B cell (primary cell): ENCODE measurements at regions not wholly inside any gene's neighbourhood (a gene's known extent, or its start where the extent isn't known, plus 50 kb on each side); places are given as distances from the start of the nearest gene placed in this dataset.

ENCODE experiments used
- ATAC-seq: fragments of 200-7000 bp; cut with Tn5 transposase; one replicate; pipeline ENCODE4 v1.10.0; 2021; ENCODE audit warnings: low read depth, mild to moderate bottlenecking, moderate number of reproducible peaks, moderate library complexity
- CTCF ChIA-PET: fragments of 350-600 bp; sonication (Branson Sonifier 250); formaldehyde crosslinking; loops from one replicate; lab custom pipeline; 2021; ENCODE audit warnings: antibody characterized with exemption, inconsistent platforms; lab: Charles Lee
- POLR2A ChIA-PET: fragments of 350-600 bp; sonication (Branson Sonifier 250); formaldehyde crosslinking; loops from one replicate; lab custom pipeline; 2021; ENCODE audit warnings: antibody characterized with exemption; lab: Charles Lee
- DNase-seq: peaks from one replicate; pipeline ENCODE4 v3.0.0; 2013
- H2AFZ ChIP-seq: 2 replicates; pipeline ENCODE4 v1.6.1; 2012; ENCODE audit warnings: mild to moderate bottlenecking, low read depth, low read length; ENCODE audit not compliant: insufficient read depth, poor library complexity, severe bottlenecking
- H3K27ac ChIP-seq, 2 donors: 1 replicate in 1 of 2; 2 replicates in 1 of 2; pipeline ENCODE4 v1.5.1; 2012 to 2013; ENCODE audit warnings: low read length in 2 of 2, mild to moderate bottlenecking in 2 of 2, moderate library complexity in 1 of 2
- H3K27me3 ChIP-seq, 4 experiments: fragments of 200-600 bp in 1 of 4; sonication (generic) in 1 of 4; replicated peaks in 1 of 4; 1 replicate in 2 of 4; 2 replicates in 2 of 4; pipeline versions ENCODE4 v1.6.1 to v1.7.0; 2013 to 2016; ENCODE audit warnings: low read length in 3 of 4, mild to moderate bottlenecking in 2 of 4, mixed read lengths in 1 of 4, moderate library complexity in 1 of 4; ENCODE audit not compliant: insufficient read depth in 4 of 4, control insufficient read depth in 3 of 4; ENCODE audit errors: control extremely low read depth in 1 of 4
- H3K36me3 ChIP-seq, 2 experiments: replicated peaks in 1 of 2; 1 replicate in 1 of 2; 2 replicates in 1 of 2; pipeline versions ENCODE4 v1.6.1 to v1.7.1; 2013; ENCODE audit warnings: low read length in 1 of 2; ENCODE audit not compliant: insufficient read depth in 2 of 2, control insufficient read depth in 1 of 2; ENCODE audit errors: control extremely low read depth in 1 of 2, extremely low read depth in 1 of 2
- H3K4me1 ChIP-seq, 2 donors: fragments of 200-600 bp in 1 of 2; sonication (generic) in 1 of 2; 1 replicate in 1 of 2; 2 replicates in 1 of 2; pipeline versions ENCODE4 v1.5.1 to v1.6.1; 2013 to 2017; ENCODE audit warnings: low read length in 2 of 2; ENCODE audit not compliant: control insufficient read depth in 2 of 2, insufficient read depth in 2 of 2
- H3K4me2 ChIP-seq: replicated peaks from 2 replicates; pipeline ENCODE3; 2012; ENCODE audit warnings: mild to moderate bottlenecking, low read depth, low read length; ENCODE audit not compliant: poor library complexity, severe bottlenecking
- H3K4me3 ChIP-seq, 5 experiments: fragments of 200-600 bp in 1 of 5; sonication (generic) in 1 of 5; 1 replicate in 3 of 5; 2 replicates in 2 of 5; pipeline versions ENCODE4 v1.5.1 to v1.7.0; 2011 to 2016; ENCODE audit warnings: low read length in 4 of 5, mild to moderate bottlenecking in 4 of 5, low read depth in 2 of 5, control low read depth in 1 of 5, moderate library complexity in 1 of 5; ENCODE audit not compliant: insufficient read depth in 1 of 5; ENCODE audit errors: control extremely low read depth in 1 of 5, extremely low read depth in 1 of 5
- H3K79me2 ChIP-seq: fragments of 200-600 bp; sonication (generic); one replicate; pipeline ENCODE4 v1.6.0; 2016; ENCODE audit warnings: low read length; ENCODE audit not compliant: control insufficient read depth, insufficient read depth
- H3K9ac ChIP-seq: fragments of 200-600 bp; sonication (generic); 2 replicates; pipeline ENCODE4 v1.6.1; 2017; ENCODE audit warnings: mild to moderate bottlenecking, low read length, moderate library complexity
- H3K9me3 ChIP-seq, 3 donors: one replicate each; pipeline versions ENCODE4 v1.6.1 to v1.7.1; 2013; ENCODE audit warnings: low read length in 2 of 3; ENCODE audit not compliant: control insufficient read depth in 2 of 3, insufficient read depth in 1 of 3; ENCODE audit errors: control extremely low read depth in 1 of 3
- H4K20me1 ChIP-seq: 2 replicates; pipeline ENCODE4 v1.6.0; 2012; ENCODE audit warnings: mild to moderate bottlenecking, low read length; ENCODE audit not compliant: insufficient read depth, control insufficient read depth, poor library complexity, severe bottlenecking
- H3K27ac Mint-ChIP-seq: one replicate; pipeline ENCODE4 v1.8.0; 2021; ENCODE audit warnings: mixed read lengths
- H3K27me3 Mint-ChIP-seq: one replicate; pipeline ENCODE4 v1.8.0; 2021; ENCODE audit warnings: mixed read lengths
- H3K4me1 Mint-ChIP-seq: one replicate; pipeline ENCODE4 v1.8.0; 2021; ENCODE audit warnings: mixed read lengths
- H3K4me3 Mint-ChIP-seq: one replicate; pipeline ENCODE4 v1.8.0; 2021; ENCODE audit warnings: mixed read lengths
- H3K9me3 Mint-ChIP-seq: one replicate; pipeline ENCODE4 v1.8.0; 2022; ENCODE audit warnings: mixed read lengths; ENCODE audit not compliant: insufficient read depth
- EZH2 ChIP-seq: IDR thresholded peaks from 2 replicates; pipeline ENCODE4 v1.6.1; 2012; ENCODE audit warnings: borderline replicate concordance, low read depth, mild to moderate bottlenecking, moderate library complexity, low read length; ENCODE audit not compliant: insufficient read depth, poor library complexity, severe bottlenecking
- WGBS: methylation state at CpG from one replicate; pipeline ENCODE4 v1.1.5; 2013; ENCODE audit warnings: missing lambda C conversion rate; ENCODE audit not compliant: insufficient coverage; 5-methylcytosine and 5-hydroxymethylcytosine counted together
- intact Hi-C: fragments of 100-400 bp; cut with micrococcal nuclease; formaldehyde crosslinking; loops from one replicate; pipeline ENCODE4 v1.10.0; 2022
- TF ChIP-seq, protein P1 (sequence below): fragments of 200-600 bp; IDR thresholded peaks from one replicate; pipeline ENCODE4 v1.8.0; 2022; ENCODE audit warnings: antibody characterized with exemption, mild to moderate bottlenecking

DNA sequence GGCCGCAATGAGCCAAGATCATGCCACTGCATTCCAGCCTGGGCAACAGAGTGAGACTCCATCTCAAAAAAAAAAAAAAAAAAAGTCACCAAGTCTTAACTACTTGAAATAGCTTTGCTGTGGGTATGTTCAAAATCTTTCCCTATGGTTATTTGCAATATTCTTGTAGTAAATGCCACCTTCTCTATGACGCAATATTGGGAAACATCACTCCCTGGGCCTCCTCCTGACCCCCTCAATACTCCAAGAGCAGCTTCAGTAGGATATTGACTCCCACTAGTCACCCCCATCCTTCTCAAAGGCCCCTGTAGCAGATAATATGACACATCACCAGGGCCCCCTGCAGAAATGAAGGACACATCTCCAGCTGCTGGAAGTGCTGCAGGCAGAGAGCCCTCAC lies 137.8 kb downstream of the AIPL1 start:
- ChIA-PET CTCF (no interaction called here), POLR2A (no interaction called here)
- H3K27me3 Mint-ChIP-seq, result peaks cover 27% of the 10 kb centered on the region
- no peaks in the 10 kb centered on the region for H3K4me1 Mint-ChIP-seq
- no peak overlapping the region for H3K4me3 Mint-ChIP-seq
- Histone ChIP-seq H3K4me1 (no peaks in the 10 kb centered on the region), H3K36me3 (no peaks in the 10 kb centered on the region), H3K4me3 (no peak overlapping the region), H2AFZ (no peak overlapping the region), H3K9ac (no peak overlapping the region), H3K79me2 (no peaks in the 10 kb centered on the region), H4K20me1 (no peaks in the 10 kb centered on the region), H3K27ac (no peak overlapping the region), H3K27me3 (no peaks in the 10 kb centered on the region), H3K4me2 (no peak overlapping the region), H3K9me3 (no peaks in the 10 kb centered on the region)
- ATAC-seq (no peak), DNase-seq (no peak)
- intact Hi-C loops, result no loop called here
- no peaks in the 10 kb centered on the region for H3K9me3 Mint-ChIP-seq
- no peak overlapping the region for H3K27ac Mint-ChIP-seq
- TF ChIP-seq, protein P1, sequence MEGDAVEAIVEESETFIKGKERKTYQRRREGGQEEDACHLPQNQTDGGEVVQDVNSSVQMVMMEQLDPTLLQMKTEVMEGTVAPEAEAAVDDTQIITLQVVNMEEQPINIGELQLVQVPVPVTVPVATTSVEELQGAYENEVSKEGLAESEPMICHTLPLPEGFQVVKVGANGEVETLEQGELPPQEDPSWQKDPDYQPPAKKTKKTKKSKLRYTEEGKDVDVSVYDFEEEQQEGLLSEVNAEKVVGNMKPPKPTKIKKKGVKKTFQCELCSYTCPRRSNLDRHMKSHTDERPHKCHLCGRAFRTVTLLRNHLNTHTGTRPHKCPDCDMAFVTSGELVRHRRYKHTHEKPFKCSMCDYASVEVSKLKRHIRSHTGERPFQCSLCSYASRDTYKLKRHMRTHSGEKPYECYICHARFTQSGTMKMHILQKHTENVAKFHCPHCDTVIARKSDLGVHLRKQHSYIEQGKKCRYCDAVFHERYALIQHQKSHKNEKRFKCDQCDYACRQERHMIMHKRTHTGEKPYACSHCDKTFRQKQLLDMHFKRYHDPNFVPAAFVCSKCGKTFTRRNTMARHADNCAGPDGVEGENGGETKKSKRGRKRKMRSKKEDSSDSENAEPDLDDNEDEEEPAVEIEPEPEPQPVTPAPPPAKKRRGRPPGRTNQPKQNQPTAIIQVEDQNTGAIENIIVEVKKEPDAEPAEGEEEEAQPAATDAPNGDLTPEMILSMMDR, result no peak
- no peak for TF ChIP-seq EZH2
- 86% methylated on average over 1 of the region's 2 CpGs for WGBS

DNA sequence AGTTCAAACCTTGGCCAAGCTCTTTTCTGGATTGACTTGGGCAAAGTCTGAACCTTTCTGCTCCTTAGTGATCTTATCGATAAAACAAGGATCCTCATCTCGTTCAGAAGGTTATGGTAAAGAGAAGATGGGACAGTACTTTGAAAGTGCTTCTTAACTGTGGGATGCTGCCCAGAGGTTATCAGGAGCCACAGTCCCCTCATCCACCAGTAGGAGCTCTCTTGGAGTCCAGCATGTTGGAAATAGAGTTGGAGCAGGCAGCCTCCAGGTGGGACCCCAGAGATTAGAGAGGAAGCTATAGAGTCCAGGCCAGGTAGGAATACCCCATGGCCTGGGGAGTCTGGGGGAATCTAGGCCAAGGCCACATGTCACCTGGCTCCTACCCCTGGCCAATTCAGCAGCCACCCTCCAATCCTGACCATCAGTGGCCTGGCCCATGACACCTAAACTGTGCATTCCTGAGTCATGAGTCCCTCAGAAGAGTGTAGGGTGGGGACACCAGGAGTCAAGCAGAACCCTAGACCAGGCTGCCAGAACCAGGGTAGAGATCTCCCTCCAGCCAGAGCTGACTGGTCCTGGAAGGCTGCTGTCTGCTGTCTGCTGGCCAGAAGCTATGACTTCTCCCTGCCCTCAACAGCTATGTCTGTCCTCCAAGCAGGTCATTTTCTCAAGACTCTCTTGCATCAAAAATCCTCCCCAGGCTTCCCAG lies 144.3 kb downstream of the AIPL1 start:
- H3K4me3 Mint-ChIP-seq, result no peak overlapping the region
- ATAC-seq (no peak), DNase-seq (no peak)
- ChIA-PET POLR2A (no interaction called here), CTCF (no interaction called here)
- no peak overlapping the region for H3K4me3 ChIP-seq
- no peak for TF ChIP-seq EZH2
- TF ChIP-seq, protein P1, result no peak
- H3K27ac Mint-ChIP-seq, result no peak overlapping the region
- H3K4me2 ChIP-seq, result no peak overlapping the region
- peaks cover 8% of the 10 kb centered on the region for H3K27me3 Mint-ChIP-seq
- H3K4me1 ChIP-seq, result no peaks in the 10 kb centered on the region
- intact Hi-C loops, result no loop called here
- no peaks in the 10 kb centered on the region for H3K79me2 ChIP-seq
- peaks cover 0 to 5% (median 0%) of the 10 kb centered on the region in 4 experiments for H3K27me3 ChIP-seq
- no peak overlapping the region for H3K27ac ChIP-seq
- H3K9ac ChIP-seq, result no peak overlapping the region
- no peaks in the 10 kb centered on the region for H3K36me3 ChIP-seq
- no peaks in the 10 kb centered on the region for H4K20me1 ChIP-seq
- no peaks in the 10 kb centered on the region for H3K4me1 Mint-ChIP-seq
- H2AFZ ChIP-seq, result no peak overlapping the region
- peaks cover 0 to 4% (median 0%) of the 10 kb centered on the region in 3 donors for H3K9me3 ChIP-seq
- no peaks in the 10 kb centered on the region for H3K9me3 Mint-ChIP-seq
- WGBS, result 90% methylated on average over 2 of the region's 2 CpGs
